AG08396 (cell line): ENCODE measurements at regions not wholly inside any gene's neighbourhood (a gene's known extent, or its start where the extent isn't known, plus 50 kb on each side); places are given as distances from the start of the nearest gene placed in this dataset.

Source experiments
- DNase-seq: peaks from one replicate; pipeline ENCODE4 v3.0.0; 2012; ENCODE audit warnings: low spot score, mixed read lengths

DNA sequence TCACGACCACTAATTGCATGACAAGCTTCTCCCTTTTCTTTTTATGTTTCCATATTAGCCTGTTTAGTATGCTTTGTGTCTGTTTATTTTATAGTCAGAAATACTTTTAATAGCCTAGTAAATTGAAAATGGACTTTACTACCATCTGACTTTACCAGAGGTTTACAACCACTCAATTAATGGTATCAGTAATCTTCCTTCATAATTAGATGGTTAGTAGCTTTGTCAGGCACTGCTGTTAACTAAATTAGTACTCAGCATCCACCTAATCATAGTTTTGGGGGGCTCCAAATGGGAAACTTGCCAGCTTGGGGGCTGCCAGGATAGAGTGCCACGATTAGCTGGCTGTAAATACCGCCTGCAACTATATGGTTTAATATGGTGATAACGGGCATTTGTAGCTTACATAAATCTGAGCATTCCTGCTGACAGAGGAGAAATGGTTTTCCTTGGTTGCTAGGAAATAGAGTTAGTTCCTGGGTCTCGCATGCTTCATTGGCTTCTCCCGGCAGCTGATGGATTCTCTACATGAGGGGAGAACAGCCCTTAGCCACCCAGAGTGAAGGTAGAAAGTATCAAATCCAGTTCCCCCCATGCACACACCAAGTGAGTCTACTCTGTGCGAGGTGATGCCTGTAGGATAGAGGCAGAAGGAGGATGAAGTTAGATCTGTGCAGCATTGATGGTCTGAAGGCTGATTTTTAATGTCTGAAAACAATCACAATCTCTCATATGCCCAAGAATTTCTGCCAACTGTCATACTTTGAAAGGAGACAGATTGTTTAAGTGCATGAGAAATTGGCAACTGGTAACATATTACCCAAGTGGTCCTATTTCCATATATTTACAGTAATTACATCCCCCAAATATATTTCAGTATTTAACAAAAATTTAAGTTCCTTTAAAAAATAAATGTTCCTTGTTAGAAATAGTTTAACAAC is 326.6 kb upstream of the PROK2 start:
- DNase-seq, result no peak

DNA sequence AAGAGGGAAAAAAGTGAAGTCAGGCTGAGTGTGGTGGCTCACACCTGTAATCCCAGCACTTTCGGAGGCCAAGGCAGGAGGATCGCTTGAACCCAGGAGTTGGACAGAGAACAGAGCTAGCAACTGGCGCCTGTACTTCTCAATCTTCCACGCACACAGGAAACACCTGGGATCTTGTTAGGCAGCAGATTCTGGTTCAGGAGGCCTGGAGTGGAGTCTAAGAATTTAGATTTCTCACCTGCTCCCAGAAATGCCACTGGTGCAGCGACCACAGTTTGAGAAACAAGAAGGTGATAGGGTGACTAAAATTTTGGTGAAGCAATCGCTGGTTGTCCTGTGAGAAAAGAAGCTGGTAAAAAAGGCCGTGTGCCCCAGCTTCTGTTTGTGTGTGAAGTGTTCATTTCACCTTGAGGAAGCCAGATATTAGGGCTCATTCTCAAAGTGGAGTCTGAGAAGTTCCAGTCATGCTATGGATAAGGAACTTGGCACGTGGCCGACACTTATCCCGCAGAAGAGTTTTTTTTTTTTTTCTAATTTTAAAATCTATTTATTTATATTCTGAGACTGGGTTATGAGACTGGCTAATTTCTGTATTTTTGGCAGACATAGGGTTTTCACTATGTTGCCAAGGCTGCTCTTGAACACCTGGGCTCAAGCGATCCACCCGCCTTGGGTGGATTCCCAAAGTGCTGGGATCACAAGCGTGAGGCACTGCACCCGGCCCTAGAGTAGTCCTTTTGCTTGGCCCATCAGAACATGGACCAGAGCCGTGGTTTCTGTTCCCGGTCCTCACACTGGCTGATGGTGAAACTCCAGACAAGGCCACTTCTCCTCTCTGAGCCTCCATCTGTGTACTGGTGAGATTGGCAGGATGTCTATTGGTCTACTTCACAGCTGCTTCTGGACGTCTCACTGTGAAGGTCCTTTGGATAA is 324.6 kb upstream of the PROK2 start:
- DNase-seq, result no peak

DNA sequence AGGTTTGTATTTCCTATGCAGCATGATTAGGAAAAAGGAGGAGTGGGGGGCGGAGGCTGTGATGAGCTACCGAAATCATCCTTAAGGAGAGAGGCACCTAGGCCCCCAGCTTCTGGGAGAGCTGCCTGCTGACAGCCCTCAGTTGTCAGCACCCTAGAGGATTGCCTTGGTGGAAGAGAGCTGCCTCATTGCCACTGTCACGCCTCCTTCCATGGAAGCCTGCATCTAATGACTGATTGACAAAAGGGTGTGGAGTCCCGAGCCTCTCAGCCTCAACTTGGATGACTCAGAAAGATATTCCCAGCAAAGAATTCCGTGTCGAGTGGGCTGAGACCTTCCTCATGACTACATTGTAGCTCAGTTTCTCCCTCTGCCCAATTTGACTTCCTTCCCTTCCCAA is 320.4 kb upstream of the PROK2 start:
- DNase-seq, result no peak

- no peak for DNase-seq
Measured at GRCh38 chr3:72102112-72102616, 317.2 kb upstream of the PROK2 start.

DNA sequence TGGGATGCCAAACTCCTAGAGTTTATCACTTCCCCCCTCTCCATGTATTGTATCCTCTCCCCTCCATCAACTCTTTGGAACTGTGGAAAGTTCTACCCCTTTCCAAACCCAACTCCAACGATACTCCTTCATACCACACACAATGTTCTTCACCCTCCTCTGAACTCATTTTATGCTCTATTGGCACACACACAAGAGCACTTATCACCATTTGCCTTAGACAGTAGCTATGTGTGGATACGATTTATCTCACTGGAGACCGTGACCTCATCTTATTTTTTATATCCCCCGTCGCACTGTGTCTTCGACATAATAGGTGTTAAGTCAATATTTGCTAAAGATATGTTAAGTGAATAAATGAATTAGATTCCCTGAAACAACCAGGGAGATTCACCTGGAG is 316.5 kb upstream of the PROK2 start:
- DNase-seq, result no peak

GRCh38 chr3:72100601-72101187 is 315.7 kb upstream of the PROK2 start:
- peak; percentile 83 for DNase-seq

GRCh38 chr3:72100080-72100511 is 315.1 kb upstream of the PROK2 start:
- no peak for DNase-seq

GRCh38 chr3:72099326-72100079 is 314.6 kb upstream of the PROK2 start:
- DNase-seq, result no peak

DNA sequence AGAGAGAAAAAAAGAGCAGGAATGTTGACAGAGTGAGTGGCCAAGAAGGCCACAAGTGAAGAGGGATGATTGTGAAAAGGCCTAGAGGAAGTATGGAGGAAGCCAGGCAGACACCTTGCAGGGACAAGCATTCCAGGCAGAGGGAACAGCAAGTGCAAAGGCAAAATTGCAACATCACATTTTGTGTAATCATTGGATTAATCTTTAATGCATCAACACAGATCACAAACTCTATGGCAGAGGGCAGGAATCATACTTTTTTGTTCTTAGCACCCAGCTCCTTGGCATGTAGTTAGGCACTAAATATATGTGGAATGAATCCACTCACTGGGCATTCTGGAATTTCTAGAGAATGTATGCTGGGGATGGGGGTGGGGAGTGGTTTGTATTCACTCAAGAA is 312.1 kb upstream of the PROK2 start:
- no peak for DNase-seq

GRCh38 chr3:72095521-72095920 is 310.6 kb upstream of the PROK2 start:
- no peak for DNase-seq

DNA sequence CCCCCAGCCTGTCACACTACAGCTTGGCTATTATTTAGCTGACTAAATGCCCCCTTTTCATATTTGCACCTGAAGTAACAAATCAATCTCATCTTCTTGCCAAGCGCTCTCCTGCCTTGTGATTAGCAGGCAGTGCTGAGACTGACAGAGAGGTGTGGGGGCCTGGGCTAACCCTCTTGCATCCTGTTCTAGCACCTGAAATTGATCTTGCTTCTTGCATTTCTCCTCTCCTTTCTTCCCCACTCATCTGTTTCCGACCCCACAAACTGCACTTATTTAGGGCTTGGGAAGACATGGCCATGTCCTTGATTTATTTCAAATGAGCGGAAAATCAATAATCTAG is 309.0 kb upstream of the PROK2 start:
- no peak for DNase-seq

DNA sequence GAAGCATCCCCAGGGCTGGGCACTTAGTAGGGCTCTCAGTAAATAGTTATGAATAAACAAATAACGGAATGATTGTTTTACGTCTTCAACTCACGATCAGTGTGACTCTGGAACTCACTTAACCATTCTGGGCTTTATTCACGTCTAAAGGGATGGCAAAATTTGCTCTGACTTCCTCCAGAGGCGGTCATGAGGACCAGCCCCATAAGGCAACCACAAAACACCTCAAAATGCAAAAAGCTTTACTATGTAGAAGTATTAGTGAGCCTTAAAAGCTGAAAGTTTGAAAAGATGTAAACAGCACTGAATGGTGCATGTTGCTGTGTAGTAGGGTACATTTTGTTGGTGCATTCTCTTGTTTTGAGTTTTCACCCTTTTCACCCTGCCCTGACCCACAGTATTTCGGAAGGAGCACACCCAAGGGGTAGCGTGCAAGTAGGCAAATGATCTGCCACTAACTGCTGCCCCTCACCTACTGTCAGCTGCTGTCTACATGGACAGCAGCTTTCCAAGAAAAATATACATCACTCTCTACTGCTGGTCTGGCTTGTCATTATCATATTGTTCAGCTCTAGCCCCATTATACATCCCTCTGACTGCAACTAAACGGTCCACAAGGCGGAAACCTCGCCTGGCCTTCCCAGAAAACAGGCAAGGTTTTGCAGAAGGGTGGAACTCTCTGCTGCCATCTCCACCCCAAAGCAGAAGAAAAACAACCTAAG is 308.5 kb upstream of the PROK2 start:
- DNase-seq, result no peak

- DNase-seq, result no peak
Measured at GRCh38 chr3:72092778-72093177, 307.8 kb upstream of the PROK2 start.

DNA sequence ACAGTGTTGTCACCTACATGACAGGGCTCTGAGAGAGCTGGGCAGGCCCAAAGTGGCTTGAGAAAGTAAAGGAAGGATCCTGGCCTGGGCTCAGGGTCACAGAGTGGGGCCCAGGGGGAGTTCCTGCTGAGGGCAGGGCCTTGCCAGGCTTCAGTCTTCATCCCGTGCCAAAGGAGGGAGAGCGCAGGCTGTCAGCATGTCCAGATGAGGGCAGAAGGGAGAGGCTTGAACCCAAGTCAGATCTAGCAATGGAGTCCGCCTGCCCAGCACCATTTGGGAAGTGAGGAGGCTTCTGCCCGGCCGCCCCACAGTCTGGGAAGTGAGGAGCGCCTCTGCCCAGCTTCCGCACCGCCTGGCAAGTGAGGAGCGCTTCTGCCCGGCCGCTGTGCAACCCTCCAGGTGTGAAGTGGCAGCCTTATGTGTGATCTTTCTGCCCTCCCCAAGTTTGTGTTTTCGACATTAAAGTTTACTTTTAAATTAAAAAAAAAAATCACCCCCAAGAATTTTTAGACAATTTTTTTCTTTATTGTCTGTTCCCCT is 303.6 kb upstream of the PROK2 start:
- no peak for DNase-seq

DNA sequence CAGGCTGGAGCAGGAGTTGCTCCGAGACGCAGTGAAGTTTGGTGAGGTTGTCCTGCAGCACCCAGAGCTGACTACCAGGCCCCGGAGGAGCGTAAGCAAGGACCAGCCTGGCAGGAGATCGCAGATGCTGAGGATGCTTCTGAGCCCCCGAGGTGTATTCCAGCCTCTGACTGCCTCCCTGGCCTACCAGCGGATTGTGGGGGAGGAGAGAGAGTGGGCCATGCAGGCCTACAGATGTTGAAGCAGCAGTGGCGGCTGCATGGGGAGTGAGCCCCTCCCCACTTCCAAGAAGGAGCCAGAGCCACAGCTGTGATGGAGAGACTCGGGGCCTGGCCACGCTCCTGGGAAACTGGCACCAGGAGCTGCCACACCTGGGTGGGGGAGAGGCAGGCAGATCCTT is 302.5 kb upstream of the PROK2 start:
- DNase-seq, result no peak

DNA sequence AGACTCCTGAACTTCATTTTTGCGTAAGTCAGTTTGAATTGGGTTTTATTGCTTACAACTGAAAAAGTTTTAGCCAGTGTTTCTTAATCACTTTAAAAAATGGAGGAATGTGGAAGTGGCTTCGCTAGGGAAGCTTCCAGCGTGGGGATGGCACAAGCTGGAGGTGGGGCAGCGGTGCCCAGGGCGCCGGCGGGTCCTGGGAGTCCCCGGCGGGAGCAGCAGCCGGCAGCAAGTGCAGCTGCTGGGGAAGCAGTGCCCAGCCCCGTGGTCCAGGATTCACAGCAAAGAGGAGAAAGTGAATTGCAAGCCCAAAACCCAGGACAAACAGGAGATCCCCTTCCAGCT is 301.8 kb upstream of the PROK2 start:
- DNase-seq, result no peak

GRCh38 chr3:72086042-72086742 is 301.2 kb upstream of the PROK2 start:
- no peak for DNase-seq

- DNase-seq, result no peak
Measured at GRCh38 chr3:72085036-72085435, 300.1 kb upstream of the PROK2 start.

DNA sequence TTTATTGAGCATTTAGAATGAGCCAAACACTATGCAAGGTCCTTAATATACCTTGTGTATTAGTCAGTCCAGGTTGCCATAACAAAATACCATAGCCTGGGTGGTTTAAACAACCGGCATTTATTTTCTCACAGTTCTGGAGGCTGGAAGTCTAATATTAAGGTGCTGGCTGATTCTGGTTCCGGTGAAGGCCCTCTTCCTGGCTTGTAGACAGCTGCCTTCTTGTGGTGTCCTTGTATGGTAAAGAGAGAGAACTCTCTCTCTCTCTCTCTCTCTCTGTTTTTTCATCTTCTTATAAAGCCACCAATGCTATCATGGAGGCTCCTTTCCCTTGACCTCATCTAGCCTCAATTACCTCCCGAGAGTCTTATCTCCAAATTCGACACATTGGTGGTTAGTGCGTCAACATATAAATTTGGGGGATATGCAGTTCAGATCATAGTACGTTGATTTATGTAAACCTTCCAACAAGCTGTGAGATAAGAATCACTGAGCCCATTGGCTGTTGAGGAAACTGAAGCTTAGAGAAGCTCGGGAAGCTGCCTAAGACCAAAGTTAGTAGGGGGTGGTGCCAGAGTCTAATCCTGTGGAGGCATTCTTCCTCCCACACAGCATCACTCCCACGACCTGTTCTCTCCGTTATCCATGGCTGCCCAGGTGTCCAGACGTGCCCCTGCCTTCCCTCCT is 298.0 kb upstream of the PROK2 start:
- DNase-seq, result no peak
